ENCODE measurements at regions not wholly inside any gene's neighbourhood (a gene's known extent, or its start where the extent isn't known, plus 50 kb on each side); places are given as distances from the start of the nearest gene placed in this dataset.

- no peak for DNase-seq (ENCODE audit: low read depth in 2 of 2)
Observed at GRCh38 chr20:40589581-40589980, 99.5 kb downstream of the MAFB start.

- no peak for DNase-seq (ENCODE audit: low read depth in 2 of 2)
Observed at GRCh38 chr20:40588891-40589290, 100.1 kb downstream of the MAFB start.

- DNase-seq (ENCODE audit: low read depth in 2 of 2), result no peak
Observed at GRCh38 chr20:40587038-40587437, 102.0 kb downstream of the MAFB start.

GRCh38 chr20:40584130-40584809 is 104.8 kb downstream of the MAFB start:
- no peak for DNase-seq (ENCODE audit: low read depth in 2 of 2)

- no peak for DNase-seq (ENCODE audit: low read depth in 2 of 2)
Observed at GRCh38 chr20:40583636-40584035, 105.4 kb downstream of the MAFB start.

GRCh38 chr20:40583205-40583604 is 105.8 kb downstream of the MAFB start:
- no peak for DNase-seq (ENCODE audit: low read depth in 2 of 2)

- no peak for DNase-seq (ENCODE audit: low read depth in 2 of 2)
Observed at GRCh38 chr20:40582531-40582930, 106.5 kb downstream of the MAFB start.

- DNase-seq (ENCODE audit: low read depth in 2 of 2), result no peak
Observed at GRCh38 chr20:40579701-40580100, 109.3 kb downstream of the MAFB start.

GRCh38 chr20:40578961-40579360 is 110.1 kb downstream of the MAFB start:
- DNase-seq (ENCODE audit: low read depth in 2 of 2), result no peak

- DNase-seq (ENCODE audit: low read depth in 2 of 2), result no peak
Observed at GRCh38 chr20:40575851-40576250, 113.2 kb downstream of the MAFB start.

- DNase-seq (ENCODE audit: low read depth in 2 of 2), result no peak
Observed at GRCh38 chr20:40572251-40572650, 116.8 kb downstream of the MAFB start.

GRCh38 chr20:40571639-40572038 is 117.4 kb downstream of the MAFB start:
- no peak for DNase-seq (ENCODE audit: low read depth in 2 of 2)

- no peak for DNase-seq (ENCODE audit: low read depth in 2 of 2)
Observed at GRCh38 chr20:40568200-40568599, 120.8 kb downstream of the MAFB start.

- DNase-seq (ENCODE audit: low read depth in 2 of 2), result no peak
Observed at GRCh38 chr20:40565682-40566040, 123.4 kb downstream of the MAFB start.

GRCh38 chr20:40565001-40565681 is 123.9 kb downstream of the MAFB start:
- DNase-seq (ENCODE audit: low read depth in 2 of 2), result no peak

- no peak for DNase-seq (ENCODE audit: low read depth in 2 of 2)
Observed at GRCh38 chr20:40563296-40563950, 125.6 kb downstream of the MAFB start.

GRCh38 chr20:40562031-40562430 is 127.0 kb downstream of the MAFB start:
- DNase-seq (ENCODE audit: low read depth in 2 of 2), result no peak

- no peak for DNase-seq (ENCODE audit: low read depth in 2 of 2)
Observed at GRCh38 chr20:40561187-40561586, 127.8 kb downstream of the MAFB start.

GRCh38 chr20:40558212-40558611 is 130.8 kb downstream of the MAFB start:
- DNase-seq (ENCODE audit: low read depth in 2 of 2), result no peak

GRCh38 chr20:40551125-40551530 is 137.9 kb downstream of the MAFB start:
- DNase-seq (ENCODE audit: low read depth in 2 of 2), result no peak

- no peak for DNase-seq (ENCODE audit: low read depth in 2 of 2)
Observed at GRCh38 chr20:40547483-40548091, 141.4 kb downstream of the MAFB start.

- no peak for DNase-seq (ENCODE audit: low read depth in 2 of 2)
Observed at GRCh38 chr20:40545478-40545877, 143.6 kb downstream of the MAFB start.

GRCh38 chr20:40542065-40542464 is 147.0 kb downstream of the MAFB start:
- no peak for DNase-seq (ENCODE audit: low read depth in 2 of 2)

All from activated CD4-positive, alpha-beta T cell treated with anti-CD3 and anti-CD28 coated beads for 24 hours (primary cell).